Suprapubic skin (tissue), 4 donors: ENCODE measurements at regions not wholly inside any gene's neighbourhood (a gene's known extent, or its start where the extent isn't known, plus 50 kb on each side); places are given as distances from the start of the nearest gene placed in this dataset.

Experiments
- DNase-seq, 2 donors: peaks; one replicate each; pipeline ENCODE4 v3.0.0-alpha.2; 2019; ENCODE audit warnings: low spot score in 2 of 2
- H3K27ac ChIP-seq: fragments of 200-600 bp; sonication (generic); one replicate; pipeline ENCODE4 v1.5.1; 2019
- H3K27me3 ChIP-seq: fragments of 200-600 bp; sonication (generic); one replicate; pipeline ENCODE4 v1.5.1; 2019
- H3K36me3 ChIP-seq: fragments of 200-600 bp; sonication (generic); one replicate; pipeline ENCODE4 v1.5.1; 2019
- H3K4me1 ChIP-seq: fragments of 200-600 bp; sonication (generic); one replicate; pipeline ENCODE4 v1.5.1; 2019
- H3K4me3 ChIP-seq: fragments of 200-600 bp; sonication (generic); one replicate; pipeline ENCODE4 v1.5.1; 2019; ENCODE audit warnings: mild to moderate bottlenecking
- H3K9me3 ChIP-seq: fragments of 200-600 bp; sonication (generic); one replicate; pipeline ENCODE4 v1.5.1; 2019
- EP300 ChIP-seq: sonication (generic); formaldehyde crosslinking; IDR thresholded peaks from one replicate; pipeline ENCODE4 v1.6.1; 2017; ENCODE audit warnings: antibody characterized with exemption
- POLR2A ChIP-seq, 2 donors: fragments of 450-650 bp; IDR thresholded peaks; one replicate each; pipeline ENCODE4 v1.6.1; 2017; ENCODE audit warnings: antibody characterized with exemption in 2 of 2, mild to moderate bottlenecking in 2 of 2, moderate library complexity in 2 of 2
- POLR2AphosphoS5 ChIP-seq, 3 donors: sonication (generic); formaldehyde crosslinking; IDR thresholded peaks; one replicate each; pipeline ENCODE4 v1.6.1; 2017; ENCODE audit warnings: antibody characterized with exemption in 3 of 3
- WGBS: methylation state at CpG from one replicate; pipeline ENCODE4 v1.1.5; 2018; 5-methylcytosine and 5-hydroxymethylcytosine counted together
- TF ChIP-seq, protein P1 (sequence below), 2 donors: fragments of 200-600 bp in 1 of 2; fragments of 450-650 bp in 1 of 2; sonication (generic) in 1 of 2; IDR thresholded peaks; one replicate each; pipeline ENCODE4 v1.5.1; 2016 to 2019; ENCODE audit warnings: antibody characterized with exemption in 2 of 2, mild to moderate bottlenecking in 1 of 2, moderate library complexity in 1 of 2

DNA sequence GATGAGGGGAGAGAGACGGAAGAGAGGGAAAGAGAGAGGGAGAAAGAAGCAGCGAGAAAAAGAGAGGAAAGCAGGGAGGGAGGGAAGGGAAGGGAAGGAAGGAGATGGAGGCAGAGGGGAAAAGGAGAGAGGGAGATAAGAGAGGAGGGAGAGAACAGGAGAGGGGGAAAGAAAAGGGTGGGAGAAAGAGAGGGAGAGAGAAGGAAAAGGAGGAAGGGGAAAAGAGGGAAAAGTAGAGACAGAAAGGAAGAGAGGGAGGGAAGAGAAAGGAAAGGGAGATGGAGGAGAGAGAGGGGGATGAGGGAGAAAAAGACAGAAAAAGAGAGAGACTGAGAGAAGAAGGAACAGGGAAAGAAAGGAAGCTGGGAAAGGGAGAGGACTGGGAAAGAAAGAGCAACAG, 814.4 kb downstream of the CDH11 start:
- TF ChIP-seq POLR2A (IDR thresholded peaks at IDR 0.05) (no peak), POLR2AphosphoS5 (IDR thresholded peaks at IDR 0.05) (no peak), EP300 (no peak)
- TF ChIP-seq, protein P1, sequence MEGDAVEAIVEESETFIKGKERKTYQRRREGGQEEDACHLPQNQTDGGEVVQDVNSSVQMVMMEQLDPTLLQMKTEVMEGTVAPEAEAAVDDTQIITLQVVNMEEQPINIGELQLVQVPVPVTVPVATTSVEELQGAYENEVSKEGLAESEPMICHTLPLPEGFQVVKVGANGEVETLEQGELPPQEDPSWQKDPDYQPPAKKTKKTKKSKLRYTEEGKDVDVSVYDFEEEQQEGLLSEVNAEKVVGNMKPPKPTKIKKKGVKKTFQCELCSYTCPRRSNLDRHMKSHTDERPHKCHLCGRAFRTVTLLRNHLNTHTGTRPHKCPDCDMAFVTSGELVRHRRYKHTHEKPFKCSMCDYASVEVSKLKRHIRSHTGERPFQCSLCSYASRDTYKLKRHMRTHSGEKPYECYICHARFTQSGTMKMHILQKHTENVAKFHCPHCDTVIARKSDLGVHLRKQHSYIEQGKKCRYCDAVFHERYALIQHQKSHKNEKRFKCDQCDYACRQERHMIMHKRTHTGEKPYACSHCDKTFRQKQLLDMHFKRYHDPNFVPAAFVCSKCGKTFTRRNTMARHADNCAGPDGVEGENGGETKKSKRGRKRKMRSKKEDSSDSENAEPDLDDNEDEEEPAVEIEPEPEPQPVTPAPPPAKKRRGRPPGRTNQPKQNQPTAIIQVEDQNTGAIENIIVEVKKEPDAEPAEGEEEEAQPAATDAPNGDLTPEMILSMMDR (IDR thresholded peaks at IDR 0.05): no peak
- Histone ChIP-seq H3K4me3 (no peak overlapping the region), H3K9me3 (no peaks in the 10 kb centered on the region), H3K27ac (no peak overlapping the region), H3K27me3 (no peaks in the 10 kb centered on the region), H3K36me3 (no peaks in the 10 kb centered on the region), H3K4me1 (no peaks in the 10 kb centered on the region)
- WGBS: 95% methylated on average over 2 of the region's 2 CpGs
- DNase-seq: no peak

- Histone ChIP-seq H3K4me1 (no peaks in the 10 kb centered on the region), H3K27ac (no peak overlapping the region), H3K36me3 (no peaks in the 10 kb centered on the region), H3K9me3 (no peaks in the 10 kb centered on the region), H3K4me3 (no peak overlapping the region), H3K27me3 (no peaks in the 10 kb centered on the region)
- TF ChIP-seq EP300: no peak
- no peak for TF ChIP-seq POLR2A (IDR thresholded peaks at IDR 0.05)
- TF ChIP-seq, protein P1 (IDR thresholded peaks at IDR 0.05): no peak
- no peak for TF ChIP-seq POLR2AphosphoS5 (IDR thresholded peaks at IDR 0.05)
- no peak for DNase-seq
- 58% methylated on average over 1 of the region's 1 CpG for WGBS
Measured at GRCh38 chr16:64305663-64306062, 816.2 kb downstream of the CDH11 start.

DNA sequence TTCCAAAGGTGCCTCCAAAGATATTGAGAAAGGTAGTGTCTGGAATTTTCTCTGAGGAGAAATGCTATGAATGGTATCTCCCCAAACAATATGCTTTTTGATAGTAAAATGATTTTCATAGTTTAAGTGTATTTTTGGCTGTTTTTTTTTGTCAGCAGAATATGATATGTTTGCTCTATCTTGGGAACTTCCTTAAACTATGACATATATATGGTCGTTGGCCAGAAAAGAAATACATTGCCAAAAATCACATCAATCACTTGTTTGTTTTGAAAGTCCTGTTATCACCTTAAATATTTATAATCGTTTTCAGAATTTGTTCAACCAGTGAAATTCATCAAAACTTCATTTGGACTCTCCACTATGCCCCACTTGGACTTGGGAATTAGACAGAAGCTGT, 816.9 kb downstream of the CDH11 start:
- no peaks in the 10 kb centered on the region for H3K36me3 ChIP-seq
- H3K4me3 ChIP-seq: no peak overlapping the region
- 46% methylated on average over 2 of the region's 2 CpGs for WGBS
- H3K4me1 ChIP-seq: no peaks in the 10 kb centered on the region
- TF ChIP-seq POLR2AphosphoS5 (IDR thresholded peaks at IDR 0.05) (no peak), POLR2A (IDR thresholded peaks at IDR 0.05) (no peak), EP300 (no peak)
- TF ChIP-seq, protein P1 (IDR thresholded peaks at IDR 0.05): no peak
- no peak overlapping the region for H3K27ac ChIP-seq
- no peaks in the 10 kb centered on the region for H3K27me3 ChIP-seq
- no peaks in the 10 kb centered on the region for H3K9me3 ChIP-seq
- DNase-seq: no peak

GRCh38 chr16:64304396-64304795, 817.5 kb downstream of the CDH11 start:
- DNase-seq: no peak
- Histone ChIP-seq H3K9me3 (no peaks in the 10 kb centered on the region), H3K4me1 (no peaks in the 10 kb centered on the region), H3K4me3 (no peak overlapping the region), H3K27ac (no peak overlapping the region), H3K27me3 (no peaks in the 10 kb centered on the region), H3K36me3 (no peaks in the 10 kb centered on the region)
- TF ChIP-seq EP300 (no peak), POLR2A (IDR thresholded peaks at IDR 0.05) (no peak), POLR2AphosphoS5 (IDR thresholded peaks at IDR 0.05) (no peak)
- TF ChIP-seq, protein P1 (IDR thresholded peaks at IDR 0.05): no peak
- 56% methylated on average over 1 of the region's 1 CpG for WGBS

DNA sequence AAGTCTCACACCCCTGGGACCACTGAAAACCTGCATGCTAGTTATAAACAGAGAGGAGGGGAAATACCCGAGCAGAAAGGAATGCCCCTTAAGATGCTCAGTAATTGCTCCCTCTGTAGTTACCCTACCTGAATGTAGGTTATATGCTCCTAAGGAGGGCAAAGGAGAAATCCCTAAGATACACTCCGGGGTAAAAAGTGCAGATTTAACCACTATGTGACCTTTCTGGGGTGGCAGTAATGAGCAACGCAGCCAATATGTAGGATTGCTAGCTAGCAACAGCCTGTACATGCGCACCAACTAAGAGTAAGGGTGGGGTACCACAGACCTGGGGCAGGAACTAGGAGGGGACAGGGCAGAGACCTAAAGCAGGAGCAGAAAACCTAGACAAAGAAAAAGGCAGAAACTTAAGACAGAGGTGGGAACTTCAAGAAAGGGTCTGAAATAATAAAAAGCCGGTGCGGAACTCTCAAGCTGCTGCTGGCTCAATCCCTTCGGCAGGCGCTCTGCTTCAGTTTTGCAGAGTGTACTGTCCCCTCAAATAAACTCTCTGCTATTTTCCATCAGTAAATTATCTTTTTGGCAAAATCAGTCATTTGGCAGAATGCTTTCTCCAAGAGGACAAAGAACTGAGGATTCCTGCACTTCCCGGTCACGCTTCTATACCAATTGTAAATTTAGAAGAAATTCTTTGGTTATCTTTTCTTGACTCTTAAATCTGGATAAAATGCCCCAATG, 823.8 kb downstream of the CDH11 start:
- H3K9me3 ChIP-seq: no peaks in the 10 kb centered on the region
- no peaks in the 10 kb centered on the region for H3K27me3 ChIP-seq
- H3K4me3 ChIP-seq: no peak overlapping the region
- DNase-seq: no peak
- no peaks in the 10 kb centered on the region for H3K36me3 ChIP-seq
- TF ChIP-seq, protein P1 (IDR thresholded peaks at IDR 0.05): no peak
- TF ChIP-seq POLR2AphosphoS5 (IDR thresholded peaks at IDR 0.05): no peak
- no peak for TF ChIP-seq POLR2A (IDR thresholded peaks at IDR 0.05)
- no peak for TF ChIP-seq EP300
- no peak overlapping the region for H3K27ac ChIP-seq
- WGBS: 84% methylated on average over 10 of the region's 10 CpGs
- H3K4me1 ChIP-seq: no peaks in the 10 kb centered on the region
